ENCODE measurements at regions not wholly inside any gene's neighbourhood (a gene's known extent, or its start where the extent isn't known, plus 50 kb on each side); places are given as distances from the start of the nearest gene placed in this dataset.

DNA sequence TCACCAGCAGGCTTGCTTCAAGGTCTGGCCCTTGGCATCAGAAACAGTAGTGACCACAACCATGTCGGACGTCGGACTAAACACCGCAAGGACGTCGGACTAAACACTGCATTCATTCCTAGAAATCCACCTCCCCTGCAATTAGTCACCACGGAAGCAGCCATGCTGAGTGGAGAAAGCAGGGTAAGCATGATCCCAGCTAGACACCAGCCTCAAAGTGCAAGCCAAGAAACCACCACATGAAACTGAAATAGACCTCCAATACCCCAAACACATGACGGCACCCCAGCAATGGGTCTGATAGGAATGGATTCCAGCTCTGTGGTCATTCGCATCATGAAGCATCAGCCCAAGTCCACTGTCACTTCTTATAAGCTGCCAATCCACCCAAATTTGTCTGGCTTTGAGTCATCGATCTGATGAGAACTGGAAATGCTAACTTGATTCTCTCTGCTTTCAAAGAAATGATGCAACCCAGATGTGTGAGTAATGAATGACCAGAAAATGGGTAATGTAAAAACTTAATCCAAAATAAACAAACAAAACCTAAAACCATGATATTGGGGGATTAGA, 348.3 kb upstream of the TMCO5A start:
- TF ChIP-seq CTCF (IDR thresholded peaks at IDR 0.05): no peak
- no peak for TF ChIP-seq POLR2A (IDR thresholded peaks at IDR 0.05)

Measured in prostate gland (tissue), 2 donors.